ENCODE measurements at regions not wholly inside any gene's neighbourhood (a gene's known extent, or its start where the extent isn't known, plus 50 kb on each side); places are given as distances from the start of the nearest gene placed in this dataset.

DNA sequence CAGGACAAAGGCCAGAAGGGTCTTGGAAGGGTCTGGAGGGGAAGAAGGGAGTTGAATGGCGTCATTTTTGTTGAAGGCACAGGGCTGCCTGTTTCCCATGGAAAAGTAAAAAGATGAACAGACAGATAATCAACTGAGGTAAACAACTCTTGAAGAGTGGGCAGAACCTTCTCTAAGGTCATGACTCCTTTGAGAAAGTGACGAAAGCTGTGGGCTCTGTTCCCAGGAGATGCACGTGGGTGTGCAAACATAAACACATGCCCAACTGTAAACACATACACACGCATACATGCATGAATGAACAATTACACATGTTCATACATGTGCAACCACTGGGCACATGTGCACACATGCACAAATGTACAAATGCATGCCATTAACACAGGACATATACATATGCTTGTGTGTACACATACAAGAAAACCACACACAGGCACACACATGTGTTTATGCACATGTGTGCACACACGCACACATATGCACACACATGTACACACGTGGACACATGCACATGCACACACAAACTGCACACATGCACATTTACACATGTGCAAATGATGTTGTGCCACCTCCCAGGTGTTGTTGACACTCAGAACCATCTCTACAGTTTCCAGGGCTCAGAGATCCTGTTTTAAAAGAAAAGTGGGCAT, 143.3 kb downstream of the GADD45G start:
- Histone ChIP-seq H3K27me3 (ENCODE audit: control insufficient read depth in 3 of 3, insufficient read depth in 3 of 3, low read length in 3 of 3) (no peaks in the 10 kb centered on the region), H3K27ac (ENCODE audit: low read depth, low read length) (no peak overlapping the region), H3K9me3 (ENCODE audit: control insufficient read depth in 3 of 3, low read length in 3 of 3) (peaks cover 0 to 4% (median 0%) of the 10 kb centered on the region in 3 donors), H3K9ac (ENCODE audit: low read depth in 1 of 3, low read length in 3 of 3) (no peak overlapping the region), H3K4me1 (ENCODE audit: control insufficient read depth in 3 of 3, insufficient read depth in 3 of 3, low read length in 3 of 3) (peaks cover 8 to 18% (median 12%) of the 10 kb centered on the region in 3 donors), H3K36me3 (ENCODE audit: control insufficient read depth in 3 of 3, insufficient read depth in 3 of 3, low read length in 3 of 3) (no peaks in the 10 kb centered on the region), H3K4me3 (ENCODE audit: low read length in 3 of 3) (no peak overlapping the region)

DNA sequence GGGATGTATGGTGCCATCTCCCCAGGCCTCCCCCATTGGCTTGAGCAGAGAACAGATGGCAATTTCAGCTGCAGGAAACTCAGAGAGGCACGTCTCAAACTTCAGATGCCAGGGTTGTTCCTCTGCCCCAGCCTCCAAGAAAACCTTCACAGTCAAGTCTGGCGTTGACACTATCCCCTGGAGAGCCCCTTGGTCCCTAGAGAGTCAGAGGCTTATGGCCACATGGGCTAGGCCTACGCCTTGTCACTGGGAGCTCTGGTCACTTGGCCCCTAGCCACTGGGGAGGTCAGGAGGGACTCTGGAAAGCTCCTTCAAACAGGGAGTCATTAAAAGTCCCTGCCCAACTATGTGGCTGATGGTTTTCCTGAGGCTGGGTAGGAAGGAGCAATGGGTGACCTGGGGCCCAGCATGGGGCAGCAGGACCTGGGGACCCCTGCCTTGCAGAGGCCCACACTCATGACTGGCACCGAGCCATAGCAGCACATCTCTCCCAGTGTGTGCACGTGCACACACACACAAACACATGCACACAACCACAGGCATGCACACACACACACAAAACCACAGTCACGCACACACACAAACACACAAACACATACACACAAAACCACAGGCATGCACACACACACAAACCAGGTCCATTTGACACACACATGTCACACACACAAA, 144.2 kb downstream of the GADD45G start:
- peaks cover 8 to 18% (median 12%) of the 10 kb centered on the region in 3 donors for H3K4me1 ChIP-seq (ENCODE audit: control insufficient read depth in 3 of 3, insufficient read depth in 3 of 3, low read length in 3 of 3)
- no peak overlapping the region for H3K27ac ChIP-seq (ENCODE audit: low read depth, low read length)

DNA sequence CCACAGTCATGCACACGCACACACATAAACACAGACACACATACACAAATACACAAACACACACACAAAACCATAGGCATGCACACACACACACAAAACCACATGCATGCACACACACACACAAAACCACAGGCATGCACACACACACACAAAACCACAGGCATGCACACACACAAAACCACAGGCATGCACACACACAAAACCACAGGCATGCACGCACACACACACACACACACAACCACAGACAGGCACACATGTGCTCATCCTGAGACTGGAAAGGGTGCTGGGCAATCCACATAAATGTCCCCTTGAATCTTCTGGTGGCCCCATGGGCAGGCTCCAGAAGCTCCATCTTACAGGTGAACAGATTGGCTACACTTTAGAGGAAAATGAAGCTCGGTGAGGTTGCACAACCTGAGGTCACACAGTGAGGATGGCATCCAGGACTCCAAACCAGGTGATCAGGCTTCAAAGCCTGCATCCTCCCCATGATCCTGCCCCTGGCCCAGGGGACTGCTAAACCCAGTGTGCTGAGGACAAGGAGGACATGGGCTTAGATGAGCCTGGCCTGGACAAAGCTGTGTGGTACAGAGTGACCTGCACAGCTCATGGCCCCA, 144.8 kb downstream of the GADD45G start:
- Histone ChIP-seq H3K4me1 (ENCODE audit: control insufficient read depth in 3 of 3, insufficient read depth in 3 of 3, low read length in 3 of 3) (peaks cover 8 to 18% (median 12%) of the 10 kb centered on the region in 3 donors), H3K9ac (ENCODE audit: low read depth in 1 of 3, low read length in 3 of 3) (no peak overlapping the region), H3K4me3 (ENCODE audit: low read length in 3 of 3) (no peak overlapping the region), H3K27me3 (ENCODE audit: control insufficient read depth in 3 of 3, insufficient read depth in 3 of 3, low read length in 3 of 3) (peaks cover 0 to 3% (median 0%) of the 10 kb centered on the region in 3 donors), H3K36me3 (ENCODE audit: control insufficient read depth in 3 of 3, insufficient read depth in 3 of 3, low read length in 3 of 3) (no peaks in the 10 kb centered on the region), H3K27ac (ENCODE audit: low read depth, low read length) (no peak overlapping the region), H3K9me3 (ENCODE audit: control insufficient read depth in 3 of 3, low read length in 3 of 3) (peaks cover 0 to 3% (median 0%) of the 10 kb centered on the region in 3 donors)

More for the DNA sequence above, 144.2 kb downstream of the GADD45G start:
- Histone ChIP-seq H3K9ac (ENCODE audit: low read depth in 1 of 3, low read length in 3 of 3) (no peak overlapping the region), H3K4me3 (ENCODE audit: low read length in 3 of 3) (no peak overlapping the region), H3K9me3 (ENCODE audit: control insufficient read depth in 3 of 3, low read length in 3 of 3) (peaks cover 0 to 4% (median 0%) of the 10 kb centered on the region in 3 donors), H3K36me3 (ENCODE audit: control insufficient read depth in 3 of 3, insufficient read depth in 3 of 3, low read length in 3 of 3) (no peaks in the 10 kb centered on the region), H3K27me3 (ENCODE audit: control insufficient read depth in 3 of 3, insufficient read depth in 3 of 3, low read length in 3 of 3) (no peaks in the 10 kb centered on the region)

DNA sequence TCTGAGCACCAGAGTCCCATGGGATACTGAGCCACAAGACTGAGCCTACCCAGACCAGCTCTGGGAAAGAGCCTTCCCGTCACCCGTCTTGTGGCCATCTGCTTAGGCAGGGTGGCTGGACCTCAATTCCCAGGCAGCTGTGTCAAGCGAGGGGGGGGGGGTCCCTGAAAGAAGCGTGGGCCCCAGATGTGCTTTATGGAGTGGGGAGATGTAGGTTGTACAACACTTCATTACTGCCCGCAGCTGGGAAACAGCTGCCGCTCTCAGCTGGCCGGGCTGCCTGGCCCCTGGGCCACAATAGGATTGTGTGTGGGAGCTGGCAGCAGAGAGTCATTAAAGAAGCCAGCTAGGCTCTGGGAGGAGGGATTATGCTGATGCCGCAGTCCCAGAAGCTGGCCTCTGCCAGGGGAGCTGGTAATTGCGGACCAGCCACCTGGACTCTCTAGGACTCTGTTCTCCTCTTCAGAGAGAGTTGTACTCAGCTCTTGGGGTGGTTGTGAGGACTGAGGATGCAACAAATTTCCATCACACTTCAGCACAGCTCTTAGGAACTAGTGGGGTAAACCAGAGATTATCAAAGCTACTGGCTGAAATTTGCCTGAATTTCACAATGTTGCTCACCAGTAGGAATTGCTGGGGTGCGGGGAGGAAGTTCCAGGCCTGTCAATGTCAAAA, 145.4 kb downstream of the GADD45G start:
- Histone ChIP-seq H3K9me3 (ENCODE audit: control insufficient read depth in 3 of 3, low read length in 3 of 3) (no peaks in the 10 kb centered on the region), H3K27me3 (ENCODE audit: control insufficient read depth in 3 of 3, insufficient read depth in 3 of 3, low read length in 3 of 3) (peaks cover 0 to 3% (median 0%) of the 10 kb centered on the region in 3 donors), H3K4me1 (ENCODE audit: control insufficient read depth in 3 of 3, insufficient read depth in 3 of 3, low read length in 3 of 3) (peaks cover 8 to 18% (median 12%) of the 10 kb centered on the region in 3 donors), H3K4me3 (ENCODE audit: low read length in 3 of 3) (no peak overlapping the region), H3K36me3 (ENCODE audit: control insufficient read depth in 3 of 3, insufficient read depth in 3 of 3, low read length in 3 of 3) (no peaks in the 10 kb centered on the region), H3K27ac (ENCODE audit: low read depth, low read length) (no peak overlapping the region), H3K9ac (ENCODE audit: low read depth in 1 of 3, low read length in 3 of 3) (no peak overlapping the region)

DNA sequence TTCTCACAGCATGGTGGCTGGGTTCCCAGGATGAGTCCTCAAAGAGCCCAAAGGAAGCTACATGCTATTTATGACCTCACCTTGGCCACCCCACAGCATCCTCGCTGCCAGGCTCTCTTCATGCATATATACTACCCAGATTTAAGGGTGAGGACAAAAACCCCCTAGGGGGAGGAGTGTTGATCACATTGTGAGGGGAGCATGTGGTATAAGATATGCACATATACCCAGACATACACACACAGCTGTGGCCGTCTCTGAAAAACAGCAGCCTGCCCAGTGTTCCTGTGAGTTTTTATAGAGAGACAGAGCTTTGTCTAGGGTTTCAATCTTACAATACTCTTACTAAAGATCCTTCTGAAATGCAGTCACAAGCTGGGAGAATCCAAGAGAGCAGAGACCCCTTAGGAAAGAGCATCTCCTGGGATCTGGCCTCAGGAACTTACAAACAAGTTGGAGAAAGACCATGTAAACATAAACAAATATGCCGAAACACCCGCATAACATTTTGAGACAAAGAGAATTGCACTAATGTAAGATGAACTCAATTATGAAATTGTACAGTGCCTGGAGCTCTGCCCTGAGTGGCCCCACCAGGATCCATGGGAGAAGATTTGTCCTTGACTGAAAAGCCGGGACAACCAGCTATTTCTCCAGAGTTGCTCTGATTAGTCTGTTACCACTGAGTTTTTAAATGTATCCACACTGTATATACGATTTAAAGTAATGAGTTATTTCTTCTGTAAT, 146.4 kb downstream of the GADD45G start:
- H3K36me3 ChIP-seq (ENCODE audit: control insufficient read depth in 3 of 3, insufficient read depth in 3 of 3, low read length in 3 of 3), result no peaks in the 10 kb centered on the region
- no peak overlapping the region for H3K27ac ChIP-seq (ENCODE audit: low read depth, low read length)
- peaks cover 0 to 3% (median 0%) of the 10 kb centered on the region in 3 donors for H3K27me3 ChIP-seq (ENCODE audit: control insufficient read depth in 3 of 3, insufficient read depth in 3 of 3, low read length in 3 of 3)
- H3K9ac ChIP-seq (ENCODE audit: low read depth in 1 of 3, low read length in 3 of 3), result no peak overlapping the region
- H3K4me3 ChIP-seq (ENCODE audit: low read length in 3 of 3), result no peak overlapping the region
- H3K9me3 ChIP-seq (ENCODE audit: control insufficient read depth in 3 of 3, low read length in 3 of 3), result no peaks in the 10 kb centered on the region
- peaks cover 14 to 22% (median 14%) of the 10 kb centered on the region in 3 donors for H3K4me1 ChIP-seq (ENCODE audit: control insufficient read depth in 3 of 3, insufficient read depth in 3 of 3, low read length in 3 of 3)

DNA sequence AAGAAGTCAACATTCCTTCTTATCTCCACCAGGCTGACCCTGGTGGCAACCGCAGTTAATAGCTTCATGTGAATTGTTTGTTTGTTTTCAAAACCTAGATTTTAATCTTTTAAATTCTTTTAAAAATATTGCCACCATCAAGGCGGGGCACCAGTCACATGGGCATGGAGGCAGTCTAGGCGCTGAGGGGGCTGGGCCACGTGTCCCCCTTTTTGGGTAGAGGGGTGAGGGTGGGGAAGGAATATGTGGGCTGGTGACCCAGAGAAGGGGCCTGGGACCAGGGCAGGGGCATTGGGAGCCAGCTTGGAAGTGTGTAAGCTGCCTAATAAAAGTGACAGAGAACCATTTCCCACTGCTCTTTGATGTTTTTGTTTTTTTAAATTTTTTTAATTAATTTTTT, 147.3 kb downstream of the GADD45G start:
- Histone ChIP-seq H3K4me1 (ENCODE audit: control insufficient read depth in 3 of 3, insufficient read depth in 3 of 3, low read length in 3 of 3) (peaks cover 23 to 29% (median 23%) of the 10 kb centered on the region in 3 donors), H3K9ac (ENCODE audit: low read depth in 1 of 3, low read length in 3 of 3) (no peak overlapping the region), H3K4me3 (ENCODE audit: low read length in 3 of 3) (no peak overlapping the region), H3K27me3 (ENCODE audit: control insufficient read depth in 3 of 3, insufficient read depth in 3 of 3, low read length in 3 of 3) (peaks cover 0 to 6% (median 0%) of the 10 kb centered on the region in 3 donors), H3K27ac (ENCODE audit: low read depth, low read length) (no peak overlapping the region), H3K36me3 (ENCODE audit: control insufficient read depth in 3 of 3, insufficient read depth in 3 of 3, low read length in 3 of 3) (no peaks in the 10 kb centered on the region), H3K9me3 (ENCODE audit: control insufficient read depth in 3 of 3, low read length in 3 of 3) (no peaks in the 10 kb centered on the region)

DNA sequence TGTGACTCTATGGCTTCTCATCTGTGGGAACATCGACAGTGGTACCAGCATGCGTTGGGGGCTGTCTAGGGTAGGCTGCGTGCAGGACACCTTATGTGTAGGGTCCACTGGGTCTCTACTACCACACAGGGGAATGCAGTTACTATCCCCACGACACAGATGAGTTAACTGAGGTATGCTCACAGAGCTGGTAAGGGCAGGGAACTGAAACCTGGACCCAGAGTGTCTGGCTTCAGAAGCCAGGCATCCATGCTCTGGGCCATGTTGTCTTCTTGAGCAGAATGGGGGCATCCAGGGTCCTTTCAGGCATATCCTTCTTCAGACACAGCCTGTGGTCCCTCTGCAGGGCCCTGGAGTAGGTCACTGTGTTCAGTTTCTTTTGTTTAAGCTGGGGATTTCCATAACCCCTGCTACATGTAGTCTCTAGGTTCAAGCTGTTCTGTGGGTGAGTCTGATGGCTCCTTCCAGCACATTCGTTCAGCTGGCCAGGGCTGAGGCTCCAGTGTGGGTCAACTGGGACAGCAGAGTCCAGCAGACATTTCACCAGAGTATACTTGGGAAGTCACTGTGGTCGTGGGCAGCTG, 148.8 kb downstream of the GADD45G start:
- Histone ChIP-seq H3K9ac (ENCODE audit: low read depth in 1 of 3, low read length in 3 of 3) (no peak overlapping the region), H3K4me1 (ENCODE audit: control insufficient read depth in 3 of 3, insufficient read depth in 3 of 3, low read length in 3 of 3) (peaks cover 19 to 31% (median 24%) of the 10 kb centered on the region in 3 donors), H3K27me3 (ENCODE audit: control insufficient read depth in 3 of 3, insufficient read depth in 3 of 3, low read length in 3 of 3) (peaks cover 0 to 6% (median 0%) of the 10 kb centered on the region in 3 donors), H3K4me3 (ENCODE audit: low read length in 3 of 3) (no peak overlapping the region), H3K9me3 (ENCODE audit: control insufficient read depth in 3 of 3, low read length in 3 of 3) (no peaks in the 10 kb centered on the region), H3K36me3 (ENCODE audit: control insufficient read depth in 3 of 3, insufficient read depth in 3 of 3, low read length in 3 of 3) (no peaks in the 10 kb centered on the region), H3K27ac (ENCODE audit: low read depth, low read length) (no peak overlapping the region)

DNA sequence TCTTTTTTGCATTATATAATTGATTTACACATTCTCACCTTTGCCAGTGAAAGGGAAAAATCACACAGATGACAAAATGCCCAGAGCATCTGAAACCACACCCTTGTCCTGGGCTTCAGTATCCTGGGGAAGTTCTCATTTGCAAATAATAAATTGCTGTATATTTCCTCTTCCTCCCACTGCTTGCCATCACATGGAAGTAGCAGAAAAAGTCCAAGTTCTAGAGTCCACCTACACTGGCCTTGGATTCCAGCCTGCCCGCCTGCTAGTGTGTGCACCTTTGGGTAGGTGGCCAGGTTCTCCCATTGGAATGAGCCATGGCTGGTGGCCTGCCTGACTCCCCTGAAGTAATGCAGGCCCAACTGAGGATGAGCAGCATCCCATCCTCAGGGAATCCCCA, 149.4 kb downstream of the GADD45G start:
- peaks cover 19 to 29% (median 20%) of the 10 kb centered on the region in 3 donors for H3K4me1 ChIP-seq (ENCODE audit: control insufficient read depth in 3 of 3, insufficient read depth in 3 of 3, low read length in 3 of 3)
- no peak overlapping the region for H3K27ac ChIP-seq (ENCODE audit: low read depth, low read length)
- no peaks in the 10 kb centered on the region for H3K9me3 ChIP-seq (ENCODE audit: control insufficient read depth in 3 of 3, low read length in 3 of 3)
- H3K4me3 ChIP-seq (ENCODE audit: low read length in 3 of 3), result no peak overlapping the region
- no peak overlapping the region for H3K9ac ChIP-seq (ENCODE audit: low read depth in 1 of 3, low read length in 3 of 3)
- H3K27me3 ChIP-seq (ENCODE audit: control insufficient read depth in 3 of 3, insufficient read depth in 3 of 3, low read length in 3 of 3), result peaks cover 0 to 6% (median 0%) of the 10 kb centered on the region in 3 donors
- H3K36me3 ChIP-seq (ENCODE audit: control insufficient read depth in 3 of 3, insufficient read depth in 3 of 3, low read length in 3 of 3), result no peaks in the 10 kb centered on the region

DNA sequence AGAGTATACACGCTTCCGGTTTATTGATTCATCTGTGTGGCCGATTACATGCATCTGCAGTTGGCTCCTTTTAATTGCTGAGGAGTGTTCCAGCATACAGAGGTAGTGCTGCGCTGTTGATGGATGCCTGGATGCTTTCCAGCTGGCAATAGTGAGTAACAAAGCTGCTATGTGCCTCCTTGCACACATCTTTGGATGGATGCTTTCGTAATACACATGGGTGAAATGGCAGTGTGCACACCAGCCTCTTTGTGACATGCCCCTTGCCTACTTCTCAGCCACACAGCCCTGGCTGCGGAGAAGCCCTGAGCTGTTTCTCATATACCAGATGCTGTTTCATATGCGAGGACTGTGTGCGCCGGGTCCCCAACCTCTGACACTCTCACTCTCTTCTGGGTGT, 151.0 kb downstream of the GADD45G start:
- Histone ChIP-seq H3K4me3 (ENCODE audit: low read length in 3 of 3) (no peak overlapping the region), H3K27me3 (ENCODE audit: control insufficient read depth in 3 of 3, insufficient read depth in 3 of 3, low read length in 3 of 3) (peaks cover 0 to 6% (median 0%) of the 10 kb centered on the region in 3 donors), H3K36me3 (ENCODE audit: control insufficient read depth in 3 of 3, insufficient read depth in 3 of 3, low read length in 3 of 3) (no peaks in the 10 kb centered on the region), H3K9me3 (ENCODE audit: control insufficient read depth in 3 of 3, low read length in 3 of 3) (no peaks in the 10 kb centered on the region), H3K9ac (ENCODE audit: low read depth in 1 of 3, low read length in 3 of 3) (no peak overlapping the region), H3K27ac (ENCODE audit: low read depth, low read length) (no peak overlapping the region), H3K4me1 (ENCODE audit: control insufficient read depth in 3 of 3, insufficient read depth in 3 of 3, low read length in 3 of 3) (peaks cover 12 to 20% (median 16%) of the 10 kb centered on the region in 3 donors)

All from skeletal muscle tissue (tissue), 3 donors.